IPS-15b (cell line): ENCODE measurements at regions not wholly inside any gene's neighbourhood (a gene's known extent, or its start where the extent isn't known, plus 50 kb on each side); places are given as distances from the start of the nearest gene placed in this dataset.

ENCODE experiments used
- H3K27me3 ChIP-seq: one replicate; pipeline ENCODE4 v1.6.1; 2013; ENCODE audit warnings: low read length; ENCODE audit not compliant: control insufficient read depth, insufficient read depth
- H3K36me3 ChIP-seq: one replicate; pipeline ENCODE4 v1.6.1; 2013; ENCODE audit warnings: low read length; ENCODE audit not compliant: control insufficient read depth, insufficient read depth
- H3K4me1 ChIP-seq: one replicate; pipeline ENCODE4 v1.6.1; 2013; ENCODE audit warnings: mild to moderate bottlenecking, low read length; ENCODE audit not compliant: control insufficient read depth, insufficient read depth
- H3K4me3 ChIP-seq: one replicate; pipeline ENCODE4 v1.5.1; 2013; ENCODE audit warnings: low read depth, low read length
- H3K9ac ChIP-seq: one replicate; pipeline ENCODE4 v1.6.1; 2013; ENCODE audit warnings: low read depth, mild to moderate bottlenecking, low read length
- H3K9me3 ChIP-seq: one replicate; pipeline ENCODE4 v1.6.1; 2013; ENCODE audit warnings: mild to moderate bottlenecking, low read length; ENCODE audit not compliant: control insufficient read depth, insufficient read depth

- H3K27me3 ChIP-seq, result no peaks in the 10 kb centered on the region
- no peaks in the 10 kb centered on the region for H3K4me1 ChIP-seq
- H3K36me3 ChIP-seq, result no peaks in the 10 kb centered on the region
- H3K9ac ChIP-seq, result no peak overlapping the region
- no peaks in the 10 kb centered on the region for H3K9me3 ChIP-seq
- no peak overlapping the region for H3K4me3 ChIP-seq
Measured at GRCh38 chr1:30616759-30617158, 106.6 kb downstream of the MATN1 start.

DNA sequence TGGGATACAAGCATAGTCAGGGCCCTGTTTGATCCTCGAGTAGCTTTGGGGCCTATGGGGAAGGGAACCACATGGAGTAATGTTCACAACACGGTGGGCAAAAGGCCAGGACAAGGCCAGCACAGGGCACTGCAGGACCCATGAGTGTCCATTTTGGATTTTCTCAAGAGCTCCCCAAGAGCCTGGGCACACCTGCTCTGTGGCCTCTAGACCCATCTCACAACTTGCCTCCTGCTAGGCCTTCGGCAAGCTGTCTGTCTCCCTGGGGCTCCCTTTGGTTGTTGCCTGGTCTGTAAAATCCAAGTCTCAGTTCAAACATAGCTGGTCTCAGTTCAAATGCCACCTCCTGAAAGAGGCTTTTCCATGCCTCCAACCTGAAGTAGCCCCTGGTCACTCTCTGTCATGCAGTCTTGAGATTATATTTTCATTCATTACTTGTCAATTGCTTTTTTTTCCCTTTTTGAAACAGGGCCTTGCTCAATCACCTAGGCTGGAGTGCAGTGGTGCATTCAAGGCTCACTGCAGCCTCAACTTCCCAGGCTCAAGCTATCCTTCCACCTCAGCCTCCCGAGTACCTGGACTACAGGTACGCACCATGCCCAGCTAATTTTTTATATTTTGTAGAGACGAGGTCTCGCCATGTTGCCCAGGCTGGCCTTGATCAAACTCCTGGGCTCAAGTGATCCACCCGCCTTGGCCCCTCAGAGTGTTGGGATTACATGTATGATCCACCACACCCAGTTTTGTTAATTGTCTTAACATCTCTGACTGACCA lies 107.4 kb downstream of the MATN1 start:
- no peak overlapping the region for H3K9ac ChIP-seq
- H3K4me1 ChIP-seq, result no peaks in the 10 kb centered on the region

GRCh38 chr1:30615076-30615795 lies 108.1 kb downstream of the MATN1 start:
- H3K4me1 ChIP-seq, result no peaks in the 10 kb centered on the region
- H3K4me3 ChIP-seq, result no peak overlapping the region
- H3K9ac ChIP-seq, result no peak overlapping the region
- no peaks in the 10 kb centered on the region for H3K9me3 ChIP-seq
- H3K27me3 ChIP-seq, result no peaks in the 10 kb centered on the region
- H3K36me3 ChIP-seq, result no peaks in the 10 kb centered on the region

More for the DNA sequence above, 107.4 kb downstream of the MATN1 start:
- Histone ChIP-seq H3K9me3 (no peaks in the 10 kb centered on the region), H3K27me3 (no peaks in the 10 kb centered on the region), H3K36me3 (no peaks in the 10 kb centered on the region), H3K4me3 (no peak overlapping the region)

GRCh38 chr1:30613188-30613587 lies 110.2 kb downstream of the MATN1 start:
- no peak overlapping the region for H3K4me3 ChIP-seq

DNA sequence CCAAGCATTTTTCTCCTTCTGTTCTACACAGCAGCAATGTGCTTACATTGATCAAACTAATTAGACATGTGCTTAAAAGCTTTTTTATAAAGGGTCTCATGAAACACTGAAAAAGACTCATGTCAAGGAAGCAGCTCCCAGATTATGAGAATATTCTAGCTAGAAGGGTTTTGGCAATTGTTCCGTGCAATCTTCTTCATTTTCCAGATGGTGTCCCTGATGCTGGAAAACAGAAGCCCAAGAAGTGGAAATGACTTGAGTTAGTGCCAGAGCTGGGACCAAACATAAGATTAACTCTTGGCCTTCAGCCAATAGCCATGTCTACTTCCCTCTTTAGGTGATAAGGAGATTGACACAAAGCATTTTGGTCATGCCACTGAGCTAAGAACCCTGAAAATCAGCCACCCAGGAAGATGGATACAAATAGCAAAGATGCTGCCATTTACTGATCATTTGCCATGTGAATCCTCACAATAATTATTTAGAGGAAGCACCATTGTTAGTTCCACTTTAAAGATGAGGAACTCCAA lies 110.8 kb downstream of the MATN1 start:
- Histone ChIP-seq H3K4me1 (no peaks in the 10 kb centered on the region), H3K4me3 (no peak overlapping the region), H3K9me3 (no peaks in the 10 kb centered on the region), H3K36me3 (no peaks in the 10 kb centered on the region), H3K27me3 (no peaks in the 10 kb centered on the region), H3K9ac (no peak overlapping the region)

More at GRCh38 chr1:30613188-30613587, 110.2 kb downstream of the MATN1 start:
- Histone ChIP-seq H3K4me1 (no peaks in the 10 kb centered on the region), H3K9ac (no peak overlapping the region), H3K36me3 (no peaks in the 10 kb centered on the region), H3K27me3 (no peaks in the 10 kb centered on the region), H3K9me3 (no peaks in the 10 kb centered on the region)

- H3K4me1 ChIP-seq, result no peaks in the 10 kb centered on the region
- no peaks in the 10 kb centered on the region for H3K27me3 ChIP-seq
- no peaks in the 10 kb centered on the region for H3K9me3 ChIP-seq
- no peak overlapping the region for H3K9ac ChIP-seq
- no peaks in the 10 kb centered on the region for H3K36me3 ChIP-seq
- no peak overlapping the region for H3K4me3 ChIP-seq
Measured at GRCh38 chr1:30611741-30612309, 111.6 kb downstream of the MATN1 start.

GRCh38 chr1:30610917-30611316 lies 112.5 kb downstream of the MATN1 start:
- Histone ChIP-seq H3K27me3 (no peaks in the 10 kb centered on the region), H3K36me3 (no peaks in the 10 kb centered on the region), H3K9ac (no peak overlapping the region), H3K4me1 (no peaks in the 10 kb centered on the region), H3K4me3 (no peak overlapping the region), H3K9me3 (no peaks in the 10 kb centered on the region)

GRCh38 chr1:30609999-30610345 lies 113.4 kb downstream of the MATN1 start:
- H3K9me3 ChIP-seq, result no peaks in the 10 kb centered on the region
- H3K27me3 ChIP-seq, result no peaks in the 10 kb centered on the region
- H3K9ac ChIP-seq, result no peak overlapping the region
- H3K36me3 ChIP-seq, result no peaks in the 10 kb centered on the region
- no peak overlapping the region for H3K4me3 ChIP-seq
- H3K4me1 ChIP-seq, result no peaks in the 10 kb centered on the region

GRCh38 chr1:30609336-30609998 lies 113.9 kb downstream of the MATN1 start:
- no peaks in the 10 kb centered on the region for H3K36me3 ChIP-seq
- no peaks in the 10 kb centered on the region for H3K4me1 ChIP-seq
- H3K27me3 ChIP-seq, result no peaks in the 10 kb centered on the region
- H3K4me3 ChIP-seq, result no peak overlapping the region
- no peak overlapping the region for H3K9ac ChIP-seq
- H3K9me3 ChIP-seq, result no peaks in the 10 kb centered on the region

GRCh38 chr1:30607723-30608122 lies 115.7 kb downstream of the MATN1 start:
- Histone ChIP-seq H3K4me3 (no peak overlapping the region), H3K9ac (no peak overlapping the region), H3K4me1 (no peaks in the 10 kb centered on the region), H3K9me3 (no peaks in the 10 kb centered on the region), H3K36me3 (no peaks in the 10 kb centered on the region), H3K27me3 (no peaks in the 10 kb centered on the region)

- H3K36me3 ChIP-seq, result no peaks in the 10 kb centered on the region
- no peaks in the 10 kb centered on the region for H3K27me3 ChIP-seq
- H3K4me3 ChIP-seq, result no peak overlapping the region
- no peaks in the 10 kb centered on the region for H3K4me1 ChIP-seq
- H3K9me3 ChIP-seq, result no peaks in the 10 kb centered on the region
- no peak overlapping the region for H3K9ac ChIP-seq
Measured at GRCh38 chr1:30606166-30606565, 117.2 kb downstream of the MATN1 start.
